ENCODE measurements at regions not wholly inside any gene's neighbourhood (a gene's known extent, or its start where the extent isn't known, plus 50 kb on each side); places are given as distances from the start of the nearest gene placed in this dataset.

- in situ Hi-C loops (cut with MboI; ENCODE audit: low sequenced_read_pairs), result no loop called here
- Histone ChIP-seq H3K18ac (ENCODE audit: low read depth, low read length) (no peak overlapping the region), H2BK120ac (ENCODE audit: low read depth, low read length) (no peak overlapping the region), H3K9ac (ENCODE audit: low read depth, low read length) (no peak overlapping the region), H3K9me1 (ENCODE audit: insufficient read depth, low read length) (no peaks in the 10 kb centered on the region), H3K4me1 (ENCODE audit: control insufficient read depth, insufficient read depth, low read length) (no peaks in the 10 kb centered on the region), H4K8ac (ENCODE audit: low read depth in 2 of 2, low read length in 2 of 2) (no peak overlapping the region), H3K4me3 (ENCODE audit: insufficient read depth, low read depth, low read length) (no peak overlapping the region), H3K9me3 (ENCODE audit: control insufficient read depth, insufficient read depth, low read length) (no peaks in the 10 kb centered on the region), H3K79me1 (ENCODE audit: low read depth in 1 of 2, low read length in 2 of 2) (no peaks in the 10 kb centered on the region), H3K23ac (ENCODE audit: low read depth, low read length) (no peak overlapping the region), H2AFZ (replicated peaks; ENCODE audit: low read length, poor library complexity) (no peak overlapping the region), H3K4ac (ENCODE audit: low read depth, low read length) (no peak overlapping the region), H2BK5ac (ENCODE audit: low read depth, low read length, poor library complexity, severe bottlenecking) (no peak overlapping the region), H4K91ac (ENCODE audit: insufficient read depth, low read depth, low read length) (no peak overlapping the region), H2AK9ac (replicated peaks; ENCODE audit: low read depth, low read length, poor library complexity) (no peak overlapping the region), H2BK15ac (ENCODE audit: low read depth, low read length) (no peak overlapping the region), H4K5ac (ENCODE audit: low read depth, low read length) (no peak overlapping the region), H3K27me3 (ENCODE audit: control insufficient read depth, insufficient read depth, low read length) (no peaks in the 10 kb centered on the region), H3K27ac (ENCODE audit: insufficient read depth, low read length) (no peak overlapping the region), H2AK5ac (ENCODE audit: low read depth, low read length) (no peak overlapping the region), H2BK20ac (ENCODE audit: low read depth, low read length) (no peak overlapping the region), H3K4me2 (ENCODE audit: low read depth, low read length) (no peak overlapping the region), H4K20me1 (ENCODE audit: insufficient read depth, low read length) (no peaks in the 10 kb centered on the region), H3K56ac (ENCODE audit: extremely low read depth, insufficient read depth, low read length) (no peak overlapping the region), H3K14ac (replicated peaks; ENCODE audit: low read depth, low read length) (no peak overlapping the region), H3K36me3 (ENCODE audit: control insufficient read depth, insufficient read depth, low read length) (no peaks in the 10 kb centered on the region)
- intact Hi-C loops (cut with micrococcal nuclease), result no loop called here
- BruUV-seq (replicated peaks), result no TSS peak
- no peak for TF ChIP-seq MAZ (IDR thresholded peaks at IDR 0.05; ENCODE audit: borderline replicate concordance, low read depth, low read length)
- TF ChIP-seq RFX5 (IDR thresholded peaks at IDR 0.05; ENCODE audit: low read depth, low read length), result no peak
- no peak for TF ChIP-seq CHD1 (IDR thresholded peaks at IDR 0.05; ENCODE audit: low read depth, low read length)
- no peak for TF ChIP-seq POLR2A (IDR thresholded peaks at IDR 0.05; ENCODE audit: low read depth, low read length)
- TF ChIP-seq SMC3 (IDR thresholded peaks at IDR 0.05; ENCODE audit: low read depth, low read length), result no peak
- no peak for TF ChIP-seq USF2 (IDR thresholded peaks at IDR 0.05; ENCODE audit: low read depth, low read length)
- TF ChIP-seq CTCF (conservative IDR thresholded peaks at IDR 0.05; ENCODE audit: low read depth, low read length), result no peak
- TF ChIP-seq MXI1 (IDR thresholded peaks at IDR 0.05; ENCODE audit: borderline replicate concordance, low read depth, low read length), result no peak
- no peak for TF ChIP-seq RCOR1 (IDR thresholded peaks at IDR 0.05; ENCODE audit: insufficient replicate concordance, low read length)
- no peak for ATAC-seq (ENCODE audit: low read depth)
- dilution Hi-C loops (cut with HindIII; ENCODE audit: low sequenced_read_pairs, unreplicated experiment), result no loop called here
- WGBS, 2 experiments (ENCODE audit: extremely low coverage in 2 of 2, insufficient read length in 1 of 2), result no CpG with 5 or more reads among the region's 2 CpGs
- DNase-seq, result no peak
- POLR2A ChIA-PET (ENCODE audit: unreplicated experiment), result no interaction called here
- CTCF ChIA-PET, result no interaction called here
Observed at GRCh38 chrX:98962996-98963395, 1447.1 kb downstream of the PCDH19 start.

Data from IMR-90 (cell line).